ENCODE measurements at regions not wholly inside any gene's neighbourhood (a gene's known extent, or its start where the extent isn't known, plus 50 kb on each side); places are given as distances from the start of the nearest gene placed in this dataset.

DNA sequence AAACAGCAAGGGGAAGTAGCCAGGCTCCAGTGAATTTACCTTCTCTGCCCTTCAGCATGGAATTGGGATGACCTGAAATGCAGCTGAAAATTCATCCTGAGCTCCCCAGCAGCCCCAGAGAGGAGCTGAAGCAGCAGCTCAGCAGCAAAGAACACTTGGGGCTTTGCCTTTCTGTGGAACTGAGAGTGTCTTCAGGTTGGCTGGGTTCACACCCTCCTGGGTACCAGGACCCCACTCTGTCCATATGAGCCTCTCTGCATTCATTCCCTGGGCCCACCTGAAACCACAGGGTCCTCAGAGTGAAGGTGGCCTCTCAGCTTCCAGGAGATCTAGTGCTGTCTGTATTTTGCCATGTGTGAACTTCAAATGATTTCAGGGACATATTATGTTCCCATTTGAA, 429.2 kb downstream of the MN1 start:
- no peak for FAIRE-seq

GRCh38 chr22:27372969-27373670, 428.4 kb downstream of the MN1 start:
- Histone ChIP-seq H3K4me3 (ENCODE audit: control insufficient read depth in 2 of 3, extremely low read depth in 1 of 3, insufficient read depth in 2 of 3, low read depth in 1 of 3, low read length in 3 of 3) (no peak overlapping the region), H3K79me2 (ENCODE audit: control insufficient read depth, insufficient read depth, low read length) (no peaks in the 10 kb centered on the region), H3K9ac (ENCODE audit: control insufficient read depth, extremely low read depth, insufficient read depth, low read length) (no peak overlapping the region), H4K20me1 (ENCODE audit: control insufficient read depth, extremely low read depth, insufficient read depth, low read length) (no peaks in the 10 kb centered on the region), H3K9me1 (ENCODE audit: control insufficient read depth, extremely low read depth, insufficient read depth, low read length) (no peaks in the 10 kb centered on the region), H3K36me3 (ENCODE audit: control insufficient read depth in 2 of 2, extremely low read depth in 1 of 2, insufficient read depth in 2 of 2, low read length in 2 of 2) (no peaks in the 10 kb centered on the region), H3K27ac (ENCODE audit: control insufficient read depth, insufficient read depth, low read length) (no peak overlapping the region), H3K4me1 (ENCODE audit: control insufficient read depth, extremely low read depth, insufficient read depth, low read length) (peaks cover 8% of the 10 kb centered on the region), H3K9me3 (ENCODE audit: control insufficient read depth, low read depth, low read length) (no peaks in the 10 kb centered on the region), H3K27me3 (ENCODE audit: control insufficient read depth, extremely low read depth, insufficient read depth, low read length) (no peaks in the 10 kb centered on the region), H3K4me2 (ENCODE audit: control insufficient read depth, extremely low read depth, insufficient read depth, low read depth, low read length) (no peak overlapping the region), H2AFZ (ENCODE audit: control insufficient read depth, low read length) (no peak overlapping the region)
- dilution Hi-C loops (cut with MboI; ENCODE audit: extremely low pct_ligation_motif_present, low sequenced_read_pairs) = no loop called here
- DNase-seq (ENCODE audit: low read depth, low spot score) (no peak), FAIRE-seq (no peak)
- TF ChIP-seq, protein P1, sequence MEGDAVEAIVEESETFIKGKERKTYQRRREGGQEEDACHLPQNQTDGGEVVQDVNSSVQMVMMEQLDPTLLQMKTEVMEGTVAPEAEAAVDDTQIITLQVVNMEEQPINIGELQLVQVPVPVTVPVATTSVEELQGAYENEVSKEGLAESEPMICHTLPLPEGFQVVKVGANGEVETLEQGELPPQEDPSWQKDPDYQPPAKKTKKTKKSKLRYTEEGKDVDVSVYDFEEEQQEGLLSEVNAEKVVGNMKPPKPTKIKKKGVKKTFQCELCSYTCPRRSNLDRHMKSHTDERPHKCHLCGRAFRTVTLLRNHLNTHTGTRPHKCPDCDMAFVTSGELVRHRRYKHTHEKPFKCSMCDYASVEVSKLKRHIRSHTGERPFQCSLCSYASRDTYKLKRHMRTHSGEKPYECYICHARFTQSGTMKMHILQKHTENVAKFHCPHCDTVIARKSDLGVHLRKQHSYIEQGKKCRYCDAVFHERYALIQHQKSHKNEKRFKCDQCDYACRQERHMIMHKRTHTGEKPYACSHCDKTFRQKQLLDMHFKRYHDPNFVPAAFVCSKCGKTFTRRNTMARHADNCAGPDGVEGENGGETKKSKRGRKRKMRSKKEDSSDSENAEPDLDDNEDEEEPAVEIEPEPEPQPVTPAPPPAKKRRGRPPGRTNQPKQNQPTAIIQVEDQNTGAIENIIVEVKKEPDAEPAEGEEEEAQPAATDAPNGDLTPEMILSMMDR (optimal IDR thresholded peaks at IDR 0.05 in 1 of 3, IDR thresholded peaks at IDR 0.05 in 1 of 3, conservative IDR thresholded peaks at IDR 0.05 in 1 of 3; ENCODE audit: extremely low read depth in 1 of 3, insufficient read depth in 2 of 3, low read length in 3 of 3) = no peak
- TF ChIP-seq EZH2 (IDR thresholded peaks at IDR 0.05; ENCODE audit: low read length) = no peak

More for the DNA sequence above, 429.2 kb downstream of the MN1 start:
- DNase-seq (ENCODE audit: low read depth, low spot score) = no peak
- no peak overlapping the region for H3K4me3 ChIP-seq (ENCODE audit: control insufficient read depth in 2 of 3, extremely low read depth in 1 of 3, insufficient read depth in 2 of 3, low read depth in 1 of 3, low read length in 3 of 3)
- H3K27me3 ChIP-seq (ENCODE audit: control insufficient read depth, extremely low read depth, insufficient read depth, low read length) = no peaks in the 10 kb centered on the region
- no peaks in the 10 kb centered on the region for H4K20me1 ChIP-seq (ENCODE audit: control insufficient read depth, extremely low read depth, insufficient read depth, low read length)
- no peaks in the 10 kb centered on the region for H3K79me2 ChIP-seq (ENCODE audit: control insufficient read depth, insufficient read depth, low read length)
- H3K9me1 ChIP-seq (ENCODE audit: control insufficient read depth, extremely low read depth, insufficient read depth, low read length) = no peaks in the 10 kb centered on the region
- TF ChIP-seq, protein P1 (optimal IDR thresholded peaks at IDR 0.05 in 1 of 3, IDR thresholded peaks at IDR 0.05 in 1 of 3, conservative IDR thresholded peaks at IDR 0.05 in 1 of 3; ENCODE audit: extremely low read depth in 1 of 3, insufficient read depth in 2 of 3, low read length in 3 of 3) = no peak
- no peak for TF ChIP-seq EZH2 (IDR thresholded peaks at IDR 0.05; ENCODE audit: low read length)
- H3K9ac ChIP-seq (ENCODE audit: control insufficient read depth, extremely low read depth, insufficient read depth, low read length) = no peak overlapping the region
- H3K27ac ChIP-seq (ENCODE audit: control insufficient read depth, insufficient read depth, low read length) = no peak overlapping the region
- no peak overlapping the region for H3K4me2 ChIP-seq (ENCODE audit: control insufficient read depth, extremely low read depth, insufficient read depth, low read depth, low read length)
- no peaks in the 10 kb centered on the region for H3K9me3 ChIP-seq (ENCODE audit: control insufficient read depth, low read depth, low read length)
- dilution Hi-C loops (cut with MboI; ENCODE audit: extremely low pct_ligation_motif_present, low sequenced_read_pairs) = no loop called here
- H2AFZ ChIP-seq (ENCODE audit: control insufficient read depth, low read length) = no peak overlapping the region
- no peaks in the 10 kb centered on the region for H3K36me3 ChIP-seq (ENCODE audit: control insufficient read depth in 2 of 2, extremely low read depth in 1 of 2, insufficient read depth in 2 of 2, low read length in 2 of 2)
- H3K4me1 ChIP-seq (ENCODE audit: control insufficient read depth, extremely low read depth, insufficient read depth, low read length) = peaks cover under 1% of the 10 kb centered on the region

All from keratinocyte (primary cell).